ENCODE measurements at regions not wholly inside any gene's neighbourhood (a gene's known extent, or its start where the extent isn't known, plus 50 kb on each side); places are given as distances from the start of the nearest gene placed in this dataset.

DNA sequence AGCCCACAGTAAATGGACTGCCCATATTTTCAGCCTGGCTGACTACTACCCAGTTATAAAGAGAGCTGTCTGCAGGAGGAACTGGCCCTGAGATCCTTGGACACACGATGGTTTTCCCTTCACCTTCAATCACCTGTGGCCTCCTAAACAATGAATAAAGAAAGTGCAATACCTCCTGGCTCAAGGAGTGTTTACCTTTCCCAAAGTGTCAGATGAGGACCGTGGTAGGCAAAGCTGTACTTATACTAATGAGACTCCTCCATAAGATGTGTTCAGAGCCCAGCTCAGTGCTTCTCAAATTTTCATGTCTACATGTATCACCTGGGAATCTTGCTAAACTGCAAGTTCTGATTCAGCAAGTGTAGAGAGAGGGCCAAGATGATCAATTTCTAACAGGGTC is 284.5 kb upstream of the VLDLR start:
- H3K4me3 Mint-ChIP-seq: no peak overlapping the region
- no peaks in the 10 kb centered on the region for H3K36me3 Mint-ChIP-seq (ENCODE audit: insufficient read depth)
- DNase-seq (no peak), ATAC-seq (replicated peaks) (no peak)
- H3K9me3 Mint-ChIP-seq: no peaks in the 10 kb centered on the region
- no peaks in the 10 kb centered on the region for H3K4me1 Mint-ChIP-seq (ENCODE audit: low read depth in 2 of 2)
- peaks cover 21 to 32% of the 10 kb centered on the region in 2 donors for H3K27me3 Mint-ChIP-seq
- H3K27ac Mint-ChIP-seq: no peak overlapping the region

GRCh38 chr9:2337627-2338026 is 284.0 kb upstream of the VLDLR start:
- H3K36me3 Mint-ChIP-seq (ENCODE audit: insufficient read depth): no peaks in the 10 kb centered on the region
- H3K27me3 Mint-ChIP-seq: peaks cover 16 to 27% of the 10 kb centered on the region in 2 donors
- no peaks in the 10 kb centered on the region for H3K4me1 Mint-ChIP-seq (ENCODE audit: low read depth in 2 of 2)
- no peak for DNase-seq
- no peak for ATAC-seq (replicated peaks)
- H3K9me3 Mint-ChIP-seq: no peaks in the 10 kb centered on the region
- no peak overlapping the region for H3K27ac Mint-ChIP-seq
- no peak overlapping the region for H3K4me3 Mint-ChIP-seq

GRCh38 chr9:2338777-2339365 is 282.7 kb upstream of the VLDLR start:
- DNase-seq: no peak
- H3K27me3 Mint-ChIP-seq: peaks cover 13 to 23% of the 10 kb centered on the region in 2 donors
- no peak for ATAC-seq (replicated peaks)
- H3K36me3 Mint-ChIP-seq (ENCODE audit: insufficient read depth): no peaks in the 10 kb centered on the region
- H3K9me3 Mint-ChIP-seq: no peaks in the 10 kb centered on the region
- no peak overlapping the region for H3K27ac Mint-ChIP-seq
- H3K4me1 Mint-ChIP-seq (ENCODE audit: low read depth in 2 of 2): no peaks in the 10 kb centered on the region
- H3K4me3 Mint-ChIP-seq: no peak overlapping the region

DNA sequence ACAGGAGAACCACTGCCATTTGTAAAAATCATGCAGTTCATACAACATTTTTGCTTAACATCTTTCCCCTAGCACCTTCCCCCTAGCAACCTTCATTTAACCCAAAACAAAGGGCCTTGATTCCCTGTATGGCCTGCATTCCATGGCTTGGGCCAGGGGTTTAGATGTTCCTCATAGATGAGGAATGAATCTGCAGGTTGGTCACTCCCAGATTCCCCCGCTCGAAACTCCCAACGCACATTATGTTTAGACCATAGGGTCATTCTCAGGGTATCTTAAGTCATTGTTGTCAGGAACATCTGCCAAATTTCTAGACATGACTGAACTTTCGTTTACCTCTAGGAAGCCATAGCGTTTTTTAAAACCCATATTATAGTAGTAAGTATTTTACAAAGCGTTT is 282.2 kb upstream of the VLDLR start:
- DNase-seq (no peak), ATAC-seq (replicated peaks) (no peak)
- Mint-ChIP-seq H3K27me3 (peaks cover 13 to 27% of the 10 kb centered on the region in 2 donors), H3K9me3 (no peaks in the 10 kb centered on the region), H3K4me1 (ENCODE audit: low read depth in 2 of 2) (no peaks in the 10 kb centered on the region), H3K36me3 (ENCODE audit: insufficient read depth) (no peaks in the 10 kb centered on the region), H3K27ac (no peak overlapping the region), H3K4me3 (no peak overlapping the region)

DNA sequence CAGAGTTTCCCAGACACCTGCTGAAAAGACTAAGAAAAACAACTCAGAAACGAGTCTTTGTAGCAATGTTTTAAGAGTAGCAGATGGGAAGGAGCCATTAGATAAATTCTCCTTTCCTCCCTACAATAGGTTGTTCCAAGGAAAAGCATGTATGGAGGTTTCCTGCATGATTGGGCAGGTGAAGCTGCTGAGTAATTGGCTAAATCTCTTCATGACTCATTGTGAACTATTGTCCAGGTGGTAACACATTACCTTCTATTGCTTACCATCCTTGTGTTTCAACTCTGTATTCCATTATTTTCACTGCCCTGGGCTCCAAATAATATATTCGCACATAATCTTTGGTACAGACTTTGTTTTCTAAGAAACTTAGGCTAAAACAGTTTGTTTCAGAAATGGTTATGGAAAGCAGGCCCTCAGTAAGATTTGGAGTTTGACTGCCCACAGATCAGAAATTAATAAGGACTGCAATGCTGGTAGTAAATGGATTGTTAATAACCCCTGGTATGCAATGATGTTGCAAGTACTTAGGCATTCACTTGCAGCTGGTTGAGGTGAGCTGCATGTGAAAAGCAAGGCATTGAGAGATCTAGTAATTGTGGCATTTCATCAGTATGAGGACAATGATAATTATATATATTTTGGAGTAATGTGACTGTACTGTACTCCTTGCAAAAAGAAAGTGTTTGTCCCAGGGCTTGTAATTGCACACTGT is 281.4 kb upstream of the VLDLR start:
- Mint-ChIP-seq H3K27me3 (peaks cover 12 to 27% of the 10 kb centered on the region in 2 donors), H3K27ac (no peak overlapping the region), H3K36me3 (ENCODE audit: insufficient read depth) (no peaks in the 10 kb centered on the region), H3K9me3 (no peaks in the 10 kb centered on the region), H3K4me3 (no peak overlapping the region), H3K4me1 (ENCODE audit: low read depth in 2 of 2) (no peaks in the 10 kb centered on the region)
- no peak for ATAC-seq (replicated peaks)
- DNase-seq: no peak

- H3K27me3 Mint-ChIP-seq: peaks cover 3 to 17% of the 10 kb centered on the region in 2 donors
- no peaks in the 10 kb centered on the region for H3K36me3 Mint-ChIP-seq (ENCODE audit: insufficient read depth)
- no peak for DNase-seq
- no peak overlapping the region for H3K4me3 Mint-ChIP-seq
- no peaks in the 10 kb centered on the region for H3K9me3 Mint-ChIP-seq
- no peaks in the 10 kb centered on the region for H3K4me1 Mint-ChIP-seq (ENCODE audit: low read depth in 2 of 2)
- no peak overlapping the region for H3K27ac Mint-ChIP-seq
- no peak for ATAC-seq (replicated peaks)
These were observed 280.5 kb upstream of the VLDLR start for GRCh38 chr9:2341126-2341525.

- H3K4me3 Mint-ChIP-seq: no peak overlapping the region
- no peaks in the 10 kb centered on the region for H3K36me3 Mint-ChIP-seq (ENCODE audit: insufficient read depth)
- peaks cover 0 to 16% of the 10 kb centered on the region in 2 donors for H3K27me3 Mint-ChIP-seq
- H3K4me1 Mint-ChIP-seq (ENCODE audit: low read depth in 2 of 2): no peaks in the 10 kb centered on the region
- DNase-seq: no peak
- no peak overlapping the region for H3K27ac Mint-ChIP-seq
- no peaks in the 10 kb centered on the region for H3K9me3 Mint-ChIP-seq
- ATAC-seq (replicated peaks): no peak
These were observed 279.6 kb upstream of the VLDLR start for GRCh38 chr9:2341956-2342355.

DNA sequence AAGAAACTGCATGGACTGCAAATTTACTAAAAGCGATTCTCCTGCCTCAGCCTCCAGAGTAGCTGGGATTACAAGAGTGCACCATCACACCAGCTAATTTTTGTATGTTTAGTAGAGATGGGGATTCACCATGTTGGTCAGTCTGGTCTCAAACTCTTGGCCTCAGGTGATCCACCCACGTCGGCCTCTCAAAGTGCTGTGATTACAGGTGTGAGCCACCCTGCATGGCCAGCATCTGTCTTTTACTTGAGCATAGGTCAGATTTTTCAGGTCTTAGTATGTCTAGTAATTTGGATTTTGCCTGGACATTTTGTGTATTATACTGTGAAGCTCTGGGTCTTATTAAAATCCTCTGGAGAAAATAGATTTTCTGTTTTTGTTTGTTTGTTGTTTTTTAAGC is 277.8 kb upstream of the VLDLR start:
- H3K36me3 Mint-ChIP-seq (ENCODE audit: insufficient read depth): no peaks in the 10 kb centered on the region
- DNase-seq: no peak
- ATAC-seq (replicated peaks): no peak
- no peak overlapping the region for H3K4me3 Mint-ChIP-seq
- H3K9me3 Mint-ChIP-seq: peaks cover 0 to 3% of the 10 kb centered on the region in 2 donors
- peaks cover 0 to 8% of the 10 kb centered on the region in 2 donors for H3K27me3 Mint-ChIP-seq
- no peak overlapping the region for H3K27ac Mint-ChIP-seq
- H3K4me1 Mint-ChIP-seq (ENCODE audit: low read depth in 2 of 2): no peaks in the 10 kb centered on the region

- no peak overlapping the region for H3K27ac Mint-ChIP-seq
- no peaks in the 10 kb centered on the region for H3K4me1 Mint-ChIP-seq (ENCODE audit: low read depth in 2 of 2)
- no peak for DNase-seq
- ATAC-seq (replicated peaks): no peak
- H3K9me3 Mint-ChIP-seq: peaks cover 0 to 3% of the 10 kb centered on the region in 2 donors
- no peak overlapping the region for H3K4me3 Mint-ChIP-seq
- H3K36me3 Mint-ChIP-seq (ENCODE audit: insufficient read depth): no peaks in the 10 kb centered on the region
- peaks cover 0 to 8% of the 10 kb centered on the region in 2 donors for H3K27me3 Mint-ChIP-seq
These were observed 277.2 kb upstream of the VLDLR start for GRCh38 chr9:2344436-2344835.

GRCh38 chr9:2345013-2345412 is 276.6 kb upstream of the VLDLR start:
- no peak for DNase-seq
- H3K4me3 Mint-ChIP-seq: no peak overlapping the region
- no peaks in the 10 kb centered on the region for H3K36me3 Mint-ChIP-seq (ENCODE audit: insufficient read depth)
- no peaks in the 10 kb centered on the region for H3K4me1 Mint-ChIP-seq (ENCODE audit: low read depth in 2 of 2)
- H3K27me3 Mint-ChIP-seq: peaks cover 0 to 8% of the 10 kb centered on the region in 2 donors
- H3K27ac Mint-ChIP-seq: no peak overlapping the region
- peaks cover 0 to 3% of the 10 kb centered on the region in 2 donors for H3K9me3 Mint-ChIP-seq
- no peak for ATAC-seq (replicated peaks)

DNA sequence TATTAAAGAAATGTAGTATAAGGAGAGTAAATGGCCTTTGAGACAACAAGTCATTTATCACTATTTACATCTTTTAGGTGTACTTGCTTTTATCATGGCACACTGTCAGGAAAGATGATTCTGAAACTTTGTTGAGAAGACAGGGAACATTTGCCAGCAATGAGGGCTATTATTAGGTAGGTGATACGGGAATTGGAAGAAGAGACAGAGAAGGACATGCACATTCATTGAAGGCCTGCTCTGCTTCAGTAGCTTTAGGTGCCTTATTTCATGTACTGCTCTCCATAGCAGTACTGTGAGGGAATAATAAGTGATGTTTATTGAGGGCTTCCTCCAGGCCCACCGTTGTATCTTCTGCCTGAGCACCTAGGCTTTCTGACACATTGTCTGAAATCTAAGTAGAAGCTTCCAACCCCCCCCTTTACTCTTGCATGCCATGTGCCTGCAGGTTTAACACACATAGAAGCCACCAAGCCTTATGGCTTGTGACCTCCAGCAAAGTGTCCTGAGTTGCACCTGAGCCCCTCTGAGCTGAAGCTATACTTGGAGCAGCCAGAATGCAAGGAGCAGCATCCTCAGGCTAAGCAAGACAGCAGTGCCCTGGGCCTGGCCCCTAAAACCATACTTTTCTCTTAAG is 275.2 kb upstream of the VLDLR start:
- H3K4me3 Mint-ChIP-seq: no peak overlapping the region

GRCh38 chr9:2351324-2351723 is 270.3 kb upstream of the VLDLR start:
- Mint-ChIP-seq H3K27ac (no peak overlapping the region), H3K4me1 (ENCODE audit: low read depth in 2 of 2) (no peaks in the 10 kb centered on the region), H3K9me3 (peaks cover 0 to 3% of the 10 kb centered on the region in 2 donors), H3K36me3 (ENCODE audit: insufficient read depth) (no peaks in the 10 kb centered on the region), H3K4me3 (no peak overlapping the region), H3K27me3 (peaks cover 14 to 45% of the 10 kb centered on the region in 2 donors)
- no peak for ATAC-seq (replicated peaks)
- DNase-seq: no peak

More for the DNA sequence above, 275.2 kb upstream of the VLDLR start:
- no peak overlapping the region for H3K27ac Mint-ChIP-seq
- peaks cover 0 to 3% of the 10 kb centered on the region in 2 donors for H3K9me3 Mint-ChIP-seq
- peaks cover 0 to 8% of the 10 kb centered on the region in 2 donors for H3K27me3 Mint-ChIP-seq
- DNase-seq (no peak), ATAC-seq (replicated peaks) (no peak)
- no peaks in the 10 kb centered on the region for H3K4me1 Mint-ChIP-seq (ENCODE audit: low read depth in 2 of 2)
- no peaks in the 10 kb centered on the region for H3K36me3 Mint-ChIP-seq (ENCODE audit: insufficient read depth)

DNA sequence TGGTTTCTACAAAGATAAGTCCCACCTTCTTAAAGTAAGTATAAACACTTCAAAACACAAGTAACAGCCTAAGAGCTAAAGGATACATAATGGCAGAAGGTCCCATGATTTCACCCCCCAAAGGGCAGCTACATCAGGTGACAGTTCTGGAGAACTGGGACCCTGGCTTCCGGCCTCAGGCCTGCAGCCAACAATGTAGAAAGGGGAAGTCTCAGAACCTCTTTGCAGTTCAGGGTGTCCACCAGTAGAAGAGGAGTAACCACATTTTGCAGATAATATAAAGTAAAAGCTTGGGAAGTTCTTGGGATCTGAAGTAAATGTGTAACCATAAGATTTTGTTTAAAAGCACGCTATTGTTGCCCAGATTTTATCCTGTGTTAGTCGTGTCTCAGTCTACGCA is 267.4 kb upstream of the VLDLR start:
- Mint-ChIP-seq H3K9me3 (no peaks in the 10 kb centered on the region), H3K27me3 (peaks cover 14 to 54% of the 10 kb centered on the region in 2 donors), H3K4me3 (no peak overlapping the region), H3K27ac (no peak overlapping the region), H3K36me3 (ENCODE audit: insufficient read depth) (no peaks in the 10 kb centered on the region), H3K4me1 (ENCODE audit: low read depth in 2 of 2) (no peaks in the 10 kb centered on the region)
- ATAC-seq (replicated peaks) (no peak), DNase-seq (no peak)
